Cardiac fibroblast (primary cell): ENCODE measurements at regions not wholly inside any gene's neighbourhood (a gene's known extent, or its start where the extent isn't known, plus 50 kb on each side); places are given as distances from the start of the nearest gene placed in this dataset.

ENCODE experiments used
- DNase-seq, 2 donors: peaks; one replicate each; pipeline versions ENCODE4 v3.0.0 to v3.0.0-alpha.2; 2010; ENCODE audit warnings: low read depth in 2 of 2
- H3K4me3 ChIP-seq, 2 donors: replicated peaks in 1 of 2; 1 replicate in 1 of 2; 2 replicates in 1 of 2; pipeline ENCODE4 v1.5.1; 2011; ENCODE audit warnings: low read depth in 2 of 2, low read length in 2 of 2, mild to moderate bottlenecking in 2 of 2, moderate library complexity in 1 of 2
- TF ChIP-seq, protein P1 (sequence below): IDR thresholded peaks from one replicate; pipeline ENCODE4 v1.5.1; 2011; ENCODE audit warnings: low read depth, mild to moderate bottlenecking, low read length, inconsistent platforms

DNA sequence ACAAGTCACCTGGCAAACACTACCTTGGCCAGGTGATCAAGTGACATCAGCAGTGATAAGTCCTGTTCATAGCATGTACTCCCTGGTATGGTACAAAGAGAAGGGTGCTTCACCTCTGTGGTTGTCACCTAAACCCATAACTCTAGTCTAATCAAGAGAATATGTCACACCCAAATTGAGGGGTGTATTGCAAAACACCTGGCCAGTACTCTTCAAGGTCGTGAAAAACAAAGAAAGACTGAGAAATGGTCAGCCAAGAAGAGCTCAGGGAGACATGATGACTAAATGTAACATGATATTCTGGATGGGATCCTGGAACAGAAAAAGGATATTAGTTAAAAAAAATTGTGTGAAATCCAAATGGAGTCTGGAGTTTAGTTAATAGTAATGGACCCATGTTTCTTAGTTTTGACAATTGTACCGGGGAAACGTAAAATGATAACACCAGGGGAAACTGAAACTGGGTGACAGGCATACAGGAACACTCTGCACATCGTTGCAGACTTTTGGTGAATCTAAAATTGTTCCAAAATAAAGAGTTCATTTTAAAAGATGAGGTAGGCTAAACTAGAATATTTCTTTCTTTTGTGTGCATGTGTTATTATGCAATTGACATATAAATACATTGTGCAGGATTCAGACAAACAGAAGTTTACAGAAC is 262.0 kb downstream of the CDC5L start:
- peak; percentile 71 to 73 for DNase-seq
- H3K4me3 ChIP-seq: no peak overlapping the region
- TF ChIP-seq, protein P1, sequence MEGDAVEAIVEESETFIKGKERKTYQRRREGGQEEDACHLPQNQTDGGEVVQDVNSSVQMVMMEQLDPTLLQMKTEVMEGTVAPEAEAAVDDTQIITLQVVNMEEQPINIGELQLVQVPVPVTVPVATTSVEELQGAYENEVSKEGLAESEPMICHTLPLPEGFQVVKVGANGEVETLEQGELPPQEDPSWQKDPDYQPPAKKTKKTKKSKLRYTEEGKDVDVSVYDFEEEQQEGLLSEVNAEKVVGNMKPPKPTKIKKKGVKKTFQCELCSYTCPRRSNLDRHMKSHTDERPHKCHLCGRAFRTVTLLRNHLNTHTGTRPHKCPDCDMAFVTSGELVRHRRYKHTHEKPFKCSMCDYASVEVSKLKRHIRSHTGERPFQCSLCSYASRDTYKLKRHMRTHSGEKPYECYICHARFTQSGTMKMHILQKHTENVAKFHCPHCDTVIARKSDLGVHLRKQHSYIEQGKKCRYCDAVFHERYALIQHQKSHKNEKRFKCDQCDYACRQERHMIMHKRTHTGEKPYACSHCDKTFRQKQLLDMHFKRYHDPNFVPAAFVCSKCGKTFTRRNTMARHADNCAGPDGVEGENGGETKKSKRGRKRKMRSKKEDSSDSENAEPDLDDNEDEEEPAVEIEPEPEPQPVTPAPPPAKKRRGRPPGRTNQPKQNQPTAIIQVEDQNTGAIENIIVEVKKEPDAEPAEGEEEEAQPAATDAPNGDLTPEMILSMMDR: no peak

DNA sequence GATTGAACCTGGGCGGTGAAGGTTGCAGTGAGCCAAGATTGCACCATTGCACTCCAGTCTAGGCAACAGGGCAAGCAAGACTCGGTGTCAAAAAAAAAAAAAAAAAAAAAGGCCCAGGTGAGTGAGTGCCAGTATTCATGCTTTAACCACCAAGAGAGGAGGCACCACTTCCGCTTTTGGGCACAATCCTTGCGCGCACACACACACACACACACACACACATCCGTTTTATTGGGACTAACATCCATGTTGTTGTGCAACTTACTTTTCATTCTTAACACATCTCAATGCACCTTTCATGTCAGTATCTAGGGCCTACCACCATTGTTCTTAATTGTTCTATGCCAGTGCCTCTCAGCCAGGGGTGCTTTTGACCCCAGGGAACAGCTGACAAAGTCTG is 263.0 kb downstream of the CDC5L start:
- no peak overlapping the region for H3K4me3 ChIP-seq
- no peak for DNase-seq
- TF ChIP-seq, protein P1: no peak

DNA sequence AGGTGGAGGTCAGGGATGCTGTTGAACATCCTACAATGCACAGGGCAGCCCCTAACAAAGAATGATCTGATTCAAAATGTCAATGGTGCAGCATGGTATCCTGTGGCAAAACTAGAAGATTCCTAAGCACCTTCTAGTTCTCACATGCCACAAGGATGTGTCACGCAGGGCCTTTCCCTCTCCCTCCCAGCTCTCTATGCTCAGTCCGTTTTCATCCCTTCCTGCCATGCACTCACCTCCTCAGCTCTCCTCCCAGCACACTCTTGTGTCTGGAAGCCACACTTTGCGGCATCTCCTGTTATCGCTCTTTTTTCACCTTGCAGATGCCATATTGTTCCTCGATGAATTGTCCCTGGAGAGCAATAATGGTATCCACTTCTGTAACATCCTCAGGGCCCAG is 263.4 kb downstream of the CDC5L start:
- DNase-seq: peak in 1 of 2 donors; percentile 65
- TF ChIP-seq, protein P1: no peak
- no peak overlapping the region for H3K4me3 ChIP-seq

DNA sequence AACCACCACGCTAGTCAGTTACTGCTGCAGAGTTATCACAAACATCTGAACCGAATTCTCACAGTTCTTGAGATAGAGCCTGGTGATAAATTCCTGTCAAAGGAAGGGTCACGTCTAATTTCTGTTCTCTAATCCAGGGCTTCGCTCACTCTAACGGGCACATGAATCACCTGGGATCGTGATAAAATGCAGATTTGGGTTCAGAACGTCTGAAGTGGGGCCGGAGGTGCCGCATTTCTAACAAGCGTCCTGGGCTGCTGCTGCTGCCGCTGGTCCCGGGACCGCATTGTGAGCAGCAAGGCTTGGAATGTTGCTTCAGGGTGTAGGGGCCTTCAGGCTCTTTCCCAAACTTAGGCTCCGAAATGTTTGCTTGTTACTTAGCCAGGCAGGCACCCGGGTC is 264.1 kb downstream of the CDC5L start:
- H3K4me3 ChIP-seq: no peak overlapping the region
- DNase-seq: no peak
- TF ChIP-seq, protein P1: no peak

DNA sequence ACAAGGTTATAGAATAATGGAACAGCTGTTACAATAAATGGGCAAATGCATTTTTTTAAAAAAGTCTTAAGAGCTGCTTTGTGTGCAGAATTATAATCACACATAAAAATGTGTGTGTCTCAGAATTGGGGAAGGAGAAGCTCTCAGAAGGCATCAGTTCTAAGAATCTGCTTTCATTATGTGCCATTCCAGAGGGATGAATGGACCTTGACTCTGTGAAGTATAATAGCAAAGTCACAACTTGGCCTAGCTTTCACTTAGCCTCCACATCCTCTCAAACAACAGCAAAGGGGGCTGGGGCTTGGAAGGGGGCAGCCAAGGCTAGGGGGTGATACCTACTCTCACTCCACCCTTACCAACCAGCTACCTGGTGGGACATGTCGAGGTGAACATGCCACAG is 265.0 kb downstream of the CDC5L start:
- TF ChIP-seq, protein P1: no peak
- no peak overlapping the region for H3K4me3 ChIP-seq
- no peak for DNase-seq

DNA sequence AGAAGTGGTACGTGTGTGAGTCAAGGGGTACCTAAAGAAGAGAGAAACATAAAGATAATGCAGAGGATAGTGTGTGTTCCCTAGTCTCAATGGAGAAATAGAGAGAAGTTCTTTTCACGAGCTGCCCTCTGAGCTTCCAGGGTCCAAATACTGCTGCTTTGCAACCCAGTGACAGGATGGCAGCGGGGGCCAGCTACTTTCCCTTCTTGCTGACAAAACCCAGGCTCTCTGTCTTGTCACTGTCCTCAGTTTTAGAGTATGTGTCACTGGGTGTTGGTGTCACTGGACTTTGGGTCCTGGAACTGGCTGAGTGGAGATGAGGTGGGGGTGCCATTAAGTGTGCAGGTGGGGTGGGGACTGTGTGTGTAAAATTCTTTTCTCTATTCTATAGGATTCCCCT is 265.6 kb downstream of the CDC5L start:
- TF ChIP-seq, protein P1: no peak
- DNase-seq: no peak
- no peak overlapping the region for H3K4me3 ChIP-seq

DNA sequence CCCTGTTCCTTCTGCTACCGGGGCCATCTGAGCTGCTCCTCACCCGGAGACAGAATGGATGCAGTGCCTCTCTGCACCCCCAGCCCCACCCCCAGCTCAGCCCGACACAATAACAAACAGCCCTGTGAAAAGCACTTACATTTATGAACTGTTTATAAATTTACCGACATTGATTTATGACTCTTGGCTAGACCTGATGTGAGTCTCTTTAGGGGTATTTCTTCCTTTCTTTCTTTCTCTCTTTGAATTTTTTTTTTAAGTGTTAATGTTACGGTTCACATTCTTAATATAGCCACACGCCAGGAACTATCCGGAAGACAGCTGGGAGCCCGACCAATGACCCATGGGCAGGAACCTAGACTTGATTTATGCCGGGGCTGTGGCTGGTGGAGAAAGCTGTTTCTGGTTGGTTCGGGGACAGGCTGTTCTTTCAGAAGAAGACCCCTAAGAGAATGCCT is 266.3 kb downstream of the CDC5L start:
- TF ChIP-seq, protein P1: no peak
- H3K4me3 ChIP-seq: no peak overlapping the region
- no peak for DNase-seq
